ENCODE measurements at regions not wholly inside any gene's neighbourhood (a gene's known extent, or its start where the extent isn't known, plus 50 kb on each side); places are given as distances from the start of the nearest gene placed in this dataset.

- WGBS (ENCODE audit: missing lambda C conversion rate), result 61% methylated on average over 8 of the region's 8 CpGs
- POLR2A ChIA-PET, result no interaction called here
- peak; percentile 48 for TF ChIP-seq ZFP36 (IDR thresholded peaks at IDR 0.05; ENCODE audit: borderline replicate concordance, partially characterized antibody)
- peak; percentile 37; the same call in 1 of the 2 replicates for TF ChIP-seq GATA3 (IDR thresholded peaks at IDR 0.05; ENCODE audit: borderline replicate concordance)
- TF ChIP-seq RAD21 (conservative IDR thresholded peaks at IDR 0.05 in 1 of 2, IDR thresholded peaks at IDR 0.05 in 1 of 2), result peak in 1 of 2 experiments; percentile 25; a peak in 1 of 5 replicates
- peak; percentile 50 for TF ChIP-seq FOSL2 (IDR thresholded peaks at IDR 0.05)
- TF ChIP-seq FOSL2 (CRISPR knock-in tag; IDR thresholded peaks at IDR 0.05), result peak; percentile 57
- TF ChIP-seq, protein P1, sequence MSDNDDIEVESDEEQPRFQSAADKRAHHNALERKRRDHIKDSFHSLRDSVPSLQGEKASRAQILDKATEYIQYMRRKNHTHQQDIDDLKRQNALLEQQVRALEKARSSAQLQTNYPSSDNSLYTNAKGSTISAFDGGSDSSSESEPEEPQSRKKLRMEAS (IDR thresholded peaks at IDR 0.05), result peak; percentile 71; the same call in 1 of the 2 replicates
- TF ChIP-seq RCOR1 (IDR thresholded peaks at IDR 0.05; ENCODE audit: low read depth, low read length), result no peak
- TF ChIP-seq, protein P2, sequence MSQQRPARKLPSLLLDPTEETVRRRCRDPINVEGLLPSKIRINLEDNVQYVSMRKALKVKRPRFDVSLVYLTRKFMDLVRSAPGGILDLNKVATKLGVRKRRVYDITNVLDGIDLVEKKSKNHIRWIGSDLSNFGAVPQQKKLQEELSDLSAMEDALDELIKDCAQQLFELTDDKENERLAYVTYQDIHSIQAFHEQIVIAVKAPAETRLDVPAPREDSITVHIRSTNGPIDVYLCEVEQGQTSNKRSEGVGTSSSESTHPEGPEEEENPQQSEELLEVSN (IDR thresholded peaks at IDR 0.05; ENCODE audit: borderline replicate concordance, low read depth), result peak; percentile 47; the same call in 1 of the 2 replicates
- peak; percentile 34 for TF ChIP-seq JUNB (IDR thresholded peaks at IDR 0.05)
- TF ChIP-seq NPAS2 (CRISPR knock-in tag; IDR thresholded peaks at IDR 0.05; ENCODE audit: borderline replicate concordance), result no peak
- TF ChIP-seq ZSCAN20 (CRISPR knock-in tag; IDR thresholded peaks at IDR 0.05), result no peak
These were observed 533.4 kb upstream of the ID2 start for GRCh38 chr2:8148260-8149006.

GRCh38 chr2:8149007-8149405, 532.9 kb upstream of the ID2 start:
- peaks cover 11% of the 10 kb centered on the region for H3K4me1 ChIP-seq
- WGBS (ENCODE audit: missing lambda C conversion rate), result 67% methylated on average over 5 of the region's 5 CpGs
- POLR2A ChIA-PET, result no interaction called here

More at GRCh38 chr2:8148260-8149006, 533.4 kb upstream of the ID2 start:
- H3K9me3 ChIP-seq, result no peaks in the 10 kb centered on the region
- peak overlapping the region; percentile 25 for H3K4me2 ChIP-seq
- H3K4me3 ChIP-seq, result no peak overlapping the region
- CTCF ChIA-PET, result no interaction called here
- peak; percentile 32 to 74 for DNase-seq (ENCODE audit: low read depth in 1 of 2, low spot score in 1 of 2)
- peak overlapping the region in 1 of 2 experiments; percentile 49; a peak in 4 of 6 replicates for H3K27ac ChIP-seq
- peaks cover 11% of the 10 kb centered on the region for H3K4me1 ChIP-seq
- peak; percentile 85 to 91 for ATAC-seq
- FAIRE-seq, result peak; percentile 13

More at GRCh38 chr2:8149007-8149405, 532.9 kb upstream of the ID2 start:
- ATAC-seq (no peak), DNase-seq (ENCODE audit: low read depth in 1 of 2, low spot score in 1 of 2) (no peak), FAIRE-seq (no peak)
- CTCF ChIA-PET, result no interaction called here
- no peak for TF ChIP-seq KDM5A (IDR thresholded peaks at IDR 0.05)
- TF ChIP-seq RFX5 (IDR thresholded peaks at IDR 0.05), result no peak
- TF ChIP-seq REST (IDR thresholded peaks at IDR 0.05), result no peak
- TF ChIP-seq HES2 (IDR thresholded peaks at IDR 0.05), result no peak
- H3K4me3 ChIP-seq, result no peak overlapping the region
- no peak overlapping the region; the same call in 2 of the 3 replicates for H3K4me2 ChIP-seq
- no peaks in the 10 kb centered on the region for H3K9me3 ChIP-seq
- H3K27ac ChIP-seq, result peak overlapping the region in 1 of 2 experiments; percentile 49; a peak in 4 of 6 replicates
